PC-9 (cell line): ENCODE measurements at regions not wholly inside any gene's neighbourhood (a gene's known extent, or its start where the extent isn't known, plus 50 kb on each side); places are given as distances from the start of the nearest gene placed in this dataset.

Source experiments
- BruUV-seq: library from RNA; stranded (reverse); fragments of 400-500 nt; replicated peaks from 2 replicates; lab custom pipeline; 2021; lab: Mats Ljungman, UMichigan
- CTCF ChIA-PET: fragments of 300-600 bp; sonication (Branson Sonifier 250); formaldehyde crosslinking; loops from one replicate; lab custom pipeline; 2022; ENCODE audit warnings: antibody characterized with exemption; lab: Charles Lee
- POLR2A ChIA-PET: fragments of 300-600 bp; sonication (Branson Sonifier 250); formaldehyde crosslinking; loops from one replicate; lab custom pipeline; 2022; ENCODE audit warnings: antibody characterized with exemption; ENCODE audit not compliant: unreplicated experiment; lab: Charles Lee
- DNase-seq, 2 experiments: peaks; one replicate each; pipeline versions ENCODE4 v3.0.0 to v3.0.0-alpha.2; 2015 to 2022; ENCODE audit warnings: mixed read lengths in 1 of 2
- H2AFZ ChIP-seq: fragments of 200-600 bp; sonication (generic); 2 replicates; pipeline ENCODE4 v1.8.1; 2017; ENCODE audit warnings: antibody characterized with exemption
- H3F3A ChIP-seq: fragments of 200-600 bp; sonication (generic); 2 replicates; pipeline ENCODE4 v1.8.1; 2017; ENCODE audit warnings: antibody characterized with exemption, mild to moderate bottlenecking, low read depth; ENCODE audit not compliant: insufficient read depth
- H3K27ac ChIP-seq: fragments of 200-600 bp; sonication (generic); 2 replicates; pipeline ENCODE4 v1.6.1; 2016; ENCODE audit warnings: mixed run types
- H3K27me3 ChIP-seq: fragments of 200-600 bp; sonication (generic); 2 replicates; pipeline ENCODE4 v1.6.1; 2016; ENCODE audit warnings: low read depth, mixed run types; ENCODE audit not compliant: insufficient read depth
- H3K36me3 ChIP-seq: fragments of 200-600 bp; sonication (generic); 2 replicates; pipeline ENCODE4 v1.6.1; 2016; ENCODE audit warnings: low read depth, mixed run types
- H3K4me1 ChIP-seq: fragments of 200-600 bp; sonication (generic); replicated peaks from 2 replicates; pipeline ENCODE4 v1.6.1; 2016; ENCODE audit warnings: mixed run types; ENCODE audit not compliant: insufficient read depth
- H3K4me2 ChIP-seq: fragments of 200-600 bp; sonication (generic); 2 replicates; pipeline ENCODE4 v1.6.1; 2017; ENCODE audit warnings: mixed run types
- H3K4me3 ChIP-seq: fragments of 200-600 bp; sonication (generic); 2 replicates; pipeline ENCODE4 v1.6.1; 2016; ENCODE audit warnings: mixed run types
- H3K79me2 ChIP-seq: fragments of 200-600 bp; sonication (generic); 2 replicates; pipeline ENCODE4 v1.6.1; 2017; ENCODE audit warnings: low read depth, mixed run types
- H3K9me2 ChIP-seq: fragments of 200-600 bp; sonication (generic); 2 replicates; pipeline ENCODE4 v1.8.1; 2017; ENCODE audit warnings: mild to moderate bottlenecking; ENCODE audit not compliant: insufficient read depth
- H3K9me3 ChIP-seq: fragments of 200-600 bp; sonication (generic); 2 replicates; pipeline ENCODE4 v1.8.1; 2016; ENCODE audit warnings: low read depth; ENCODE audit not compliant: insufficient read depth
- H4K20me1 ChIP-seq: fragments of 200-600 bp; sonication (generic); 2 replicates; pipeline ENCODE4 v1.8.1; 2017; ENCODE audit not compliant: insufficient read depth
- CTCF ChIP-seq: fragments of 200-600 bp; sonication (generic); conservative IDR thresholded peaks from 2 replicates; pipeline ENCODE4 v1.6.1; 2017; ENCODE audit warnings: mixed run types, antibody characterized with exemption, mild to moderate bottlenecking, moderate library complexity
- EZH2 ChIP-seq: fragments of 200-600 bp; sonication (generic); IDR thresholded peaks from 2 replicates; pipeline ENCODE4 v1.8.0; 2017; ENCODE audit warnings: antibody characterized with exemption, low read depth
- intact Hi-C: fragments of 100-400 bp; cut with micrococcal nuclease; formaldehyde crosslinking; loops from one replicate; pipeline ENCODE4 v1.10.0; 2022; ENCODE audit not compliant: unreplicated experiment

GRCh38 chr4:33270403-33270802, 2550.2 kb downstream of the PCDH7 start:
- DNase-seq, result no peak
- Histone ChIP-seq H4K20me1 (no peaks in the 10 kb centered on the region), H3K4me2 (no peak overlapping the region), H3K36me3 (no peaks in the 10 kb centered on the region), H3K4me1 (no peaks in the 10 kb centered on the region), H3F3A (no peaks in the 10 kb centered on the region), H3K79me2 (no peaks in the 10 kb centered on the region), H3K4me3 (no peak overlapping the region), H2AFZ (no peak overlapping the region), H3K9me3 (no peaks in the 10 kb centered on the region), H3K27me3 (no peaks in the 10 kb centered on the region), H3K9me2 (peaks cover 2% of the 10 kb centered on the region; the same call in 1 of the 2 replicates), H3K27ac (no peak overlapping the region)
- intact Hi-C loops, result no loop called here
- TF ChIP-seq EZH2 (no peak), CTCF (no peak)
- ChIA-PET POLR2A (interaction anchor here (0.7 kb wide), 1 partner anchor 14 kb away, joined by 4 read pairs; no protein-coding TSS in a partner anchor), CTCF (no interaction called here)
- BruUV-seq, result no TSS peak

- H3K27ac ChIP-seq, result no peak overlapping the region
- H3K4me1 ChIP-seq, result no peaks in the 10 kb centered on the region
- H3K9me2 ChIP-seq, result no peaks in the 10 kb centered on the region
- no peaks in the 10 kb centered on the region for H3F3A ChIP-seq
- no peak for DNase-seq
- no peak overlapping the region for H3K4me3 ChIP-seq
- POLR2A ChIA-PET, result no interaction called here
- H3K9me3 ChIP-seq, result no peaks in the 10 kb centered on the region
- H3K4me2 ChIP-seq, result no peak overlapping the region
- intact Hi-C loops, result no loop called here
- TF ChIP-seq CTCF, result no peak
- no peak for TF ChIP-seq EZH2
- no peaks in the 10 kb centered on the region for H3K79me2 ChIP-seq
- no peaks in the 10 kb centered on the region for H3K36me3 ChIP-seq
- CTCF ChIA-PET, result no interaction called here
- H4K20me1 ChIP-seq, result no peaks in the 10 kb centered on the region
- H3K27me3 ChIP-seq, result no peaks in the 10 kb centered on the region
- no peak overlapping the region for H2AFZ ChIP-seq
- no TSS peak for BruUV-seq
These were observed 2552.6 kb downstream of the PCDH7 start for GRCh38 chr4:33272722-33273121.

GRCh38 chr4:33283818-33284217, 2563.6 kb downstream of the PCDH7 start:
- TF ChIP-seq CTCF, result no peak
- TF ChIP-seq EZH2, result no peak
- DNase-seq, result no peak
- H3K27ac ChIP-seq, result no peak overlapping the region
- H3F3A ChIP-seq, result no peaks in the 10 kb centered on the region
- no peaks in the 10 kb centered on the region for H4K20me1 ChIP-seq
- H3K9me2 ChIP-seq, result no peaks in the 10 kb centered on the region
- H3K4me1 ChIP-seq, result no peaks in the 10 kb centered on the region
- no peak overlapping the region for H3K4me3 ChIP-seq
- H3K79me2 ChIP-seq, result no peaks in the 10 kb centered on the region
- no TSS peak for BruUV-seq
- CTCF ChIA-PET, result no interaction called here
- H3K9me3 ChIP-seq, result no peaks in the 10 kb centered on the region
- POLR2A ChIA-PET, result no interaction called here
- H2AFZ ChIP-seq, result no peak overlapping the region
- no peak overlapping the region for H3K4me2 ChIP-seq
- intact Hi-C loops, result no loop called here
- H3K27me3 ChIP-seq, result no peaks in the 10 kb centered on the region
- H3K36me3 ChIP-seq, result no peaks in the 10 kb centered on the region
